ENCODE measurements at regions not wholly inside any gene's neighbourhood (a gene's known extent, or its start where the extent isn't known, plus 50 kb on each side); places are given as distances from the start of the nearest gene placed in this dataset.

DNA sequence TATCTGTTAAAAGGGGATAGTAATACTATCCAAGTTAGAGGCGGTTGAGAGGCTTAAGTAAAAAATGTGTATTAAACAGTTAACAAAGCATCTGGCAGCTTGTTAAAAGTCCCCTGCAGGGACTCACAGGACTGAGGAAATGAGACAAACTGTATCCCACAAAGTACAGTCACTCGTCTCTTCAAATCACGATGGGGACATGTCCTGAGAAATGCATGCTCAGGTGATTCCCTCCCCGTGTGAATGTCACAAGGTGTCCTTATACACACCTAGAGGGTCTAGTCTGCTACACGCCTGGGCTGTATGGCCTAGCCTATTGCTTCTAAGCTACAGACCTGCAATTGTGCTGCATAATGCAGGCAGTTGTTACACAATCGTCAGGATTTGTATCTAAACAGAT lies 237.0 kb downstream of the IRX2 start:
- TF ChIP-seq, protein P1, sequence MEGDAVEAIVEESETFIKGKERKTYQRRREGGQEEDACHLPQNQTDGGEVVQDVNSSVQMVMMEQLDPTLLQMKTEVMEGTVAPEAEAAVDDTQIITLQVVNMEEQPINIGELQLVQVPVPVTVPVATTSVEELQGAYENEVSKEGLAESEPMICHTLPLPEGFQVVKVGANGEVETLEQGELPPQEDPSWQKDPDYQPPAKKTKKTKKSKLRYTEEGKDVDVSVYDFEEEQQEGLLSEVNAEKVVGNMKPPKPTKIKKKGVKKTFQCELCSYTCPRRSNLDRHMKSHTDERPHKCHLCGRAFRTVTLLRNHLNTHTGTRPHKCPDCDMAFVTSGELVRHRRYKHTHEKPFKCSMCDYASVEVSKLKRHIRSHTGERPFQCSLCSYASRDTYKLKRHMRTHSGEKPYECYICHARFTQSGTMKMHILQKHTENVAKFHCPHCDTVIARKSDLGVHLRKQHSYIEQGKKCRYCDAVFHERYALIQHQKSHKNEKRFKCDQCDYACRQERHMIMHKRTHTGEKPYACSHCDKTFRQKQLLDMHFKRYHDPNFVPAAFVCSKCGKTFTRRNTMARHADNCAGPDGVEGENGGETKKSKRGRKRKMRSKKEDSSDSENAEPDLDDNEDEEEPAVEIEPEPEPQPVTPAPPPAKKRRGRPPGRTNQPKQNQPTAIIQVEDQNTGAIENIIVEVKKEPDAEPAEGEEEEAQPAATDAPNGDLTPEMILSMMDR (IDR thresholded peaks at IDR 0.05; ENCODE audit: borderline replicate concordance) = no peak
- intact Hi-C loops (cut with micrococcal nuclease) = no loop called here
- Histone ChIP-seq H3K27ac (replicated peaks) (no peak overlapping the region), H3K36me3 (no peaks in the 10 kb centered on the region), H3K4me1 (no peaks in the 10 kb centered on the region), H3K27me3 (ENCODE audit: low read depth) (peaks cover 58% of the 10 kb centered on the region), H3K4me3 (no peak overlapping the region), H3K9me3 (replicated peaks) (no peaks in the 10 kb centered on the region)
- no peak for DNase-seq

DNA sequence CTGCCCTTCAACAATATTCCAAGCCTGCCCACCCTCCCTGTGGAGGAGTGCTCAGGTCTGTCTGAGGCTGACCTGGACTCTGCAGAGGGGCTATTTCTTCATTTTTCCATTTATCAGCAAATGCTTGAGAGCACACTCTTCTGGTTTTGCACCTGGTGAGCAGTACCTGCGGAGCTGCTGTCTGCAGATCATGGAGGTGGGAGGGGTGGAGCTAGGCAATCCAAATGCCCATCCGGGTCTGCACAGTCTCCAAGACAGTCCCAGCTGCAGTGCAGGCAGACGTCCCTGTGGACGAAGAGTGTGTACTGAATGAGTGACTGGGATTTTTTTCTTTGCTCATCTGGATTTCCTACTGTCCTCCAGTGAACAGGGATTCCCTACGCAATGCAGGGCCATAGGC lies 239.8 kb downstream of the IRX2 start:
- H3K4me3 ChIP-seq = no peak overlapping the region
- no peak overlapping the region for H3K27ac ChIP-seq (replicated peaks)
- DNase-seq = no peak
- no peaks in the 10 kb centered on the region for H3K9me3 ChIP-seq (replicated peaks)
- intact Hi-C loops (cut with micrococcal nuclease) = no loop called here
- no peaks in the 10 kb centered on the region for H3K4me1 ChIP-seq
- H3K27me3 ChIP-seq (ENCODE audit: low read depth) = peaks cover 53% of the 10 kb centered on the region
- H3K36me3 ChIP-seq = no peaks in the 10 kb centered on the region
- TF ChIP-seq, protein P1 (IDR thresholded peaks at IDR 0.05; ENCODE audit: borderline replicate concordance) = no peak

DNA sequence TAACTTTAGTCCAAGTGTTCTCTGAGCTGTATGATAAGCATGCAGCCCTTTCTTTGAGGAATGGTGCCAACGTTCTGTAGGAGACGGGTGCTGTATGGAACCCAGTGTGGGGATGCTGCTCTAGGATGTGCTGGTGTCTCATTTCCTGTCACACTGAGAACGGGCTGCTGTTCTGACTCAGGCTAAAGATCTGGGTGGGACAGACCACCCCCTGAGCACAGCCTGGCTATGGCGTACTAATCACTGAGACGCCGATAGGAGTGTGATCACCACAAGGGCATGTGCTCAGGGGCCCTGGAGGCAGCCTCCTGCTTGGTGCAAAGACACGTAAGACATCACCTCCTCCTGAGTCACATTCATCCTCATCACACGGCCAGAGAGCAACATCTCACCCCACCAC lies 240.4 kb downstream of the IRX2 start:
- no peaks in the 10 kb centered on the region for H3K4me1 ChIP-seq
- peaks cover 54% of the 10 kb centered on the region for H3K27me3 ChIP-seq (ENCODE audit: low read depth)

DNA sequence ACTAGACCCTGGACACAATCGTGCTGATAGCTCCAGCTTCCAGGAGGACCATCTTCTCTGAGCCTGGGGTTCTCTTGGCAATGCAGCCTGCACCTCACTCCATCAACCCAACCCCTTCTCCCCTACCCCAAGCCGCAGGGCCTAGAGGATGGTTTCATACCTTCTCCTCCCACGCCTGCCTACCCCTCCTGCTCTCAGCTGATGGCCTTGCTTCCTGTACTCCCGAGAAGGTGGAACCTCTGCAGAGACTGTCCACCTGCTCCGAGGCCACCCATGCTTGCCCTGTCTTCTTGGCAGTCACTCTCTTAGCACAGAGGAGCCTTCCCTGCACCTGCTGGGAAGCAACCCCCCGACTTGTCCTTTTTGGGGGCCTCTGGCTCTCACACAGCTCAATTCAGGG lies 241.9 kb downstream of the IRX2 start:
- TF ChIP-seq, protein P1 (IDR thresholded peaks at IDR 0.05; ENCODE audit: borderline replicate concordance) = no peak
- no peaks in the 10 kb centered on the region for H3K36me3 ChIP-seq
- intact Hi-C loops (cut with micrococcal nuclease) = no loop called here
- H3K4me1 ChIP-seq = no peaks in the 10 kb centered on the region
- no peak overlapping the region for H3K27ac ChIP-seq (replicated peaks)
- no peak for DNase-seq
- H3K4me3 ChIP-seq = no peak overlapping the region
- H3K9me3 ChIP-seq (replicated peaks) = no peaks in the 10 kb centered on the region
- peaks cover 42% of the 10 kb centered on the region for H3K27me3 ChIP-seq (ENCODE audit: low read depth)

More for the DNA sequence above, 240.4 kb downstream of the IRX2 start:
- H3K36me3 ChIP-seq = no peaks in the 10 kb centered on the region
- H3K9me3 ChIP-seq (replicated peaks) = no peaks in the 10 kb centered on the region
- no peak overlapping the region for H3K27ac ChIP-seq (replicated peaks)
- DNase-seq = no peak
- intact Hi-C loops (cut with micrococcal nuclease) = no loop called here
- TF ChIP-seq, protein P1 (IDR thresholded peaks at IDR 0.05; ENCODE audit: borderline replicate concordance) = no peak
- no peak overlapping the region for H3K4me3 ChIP-seq

DNA sequence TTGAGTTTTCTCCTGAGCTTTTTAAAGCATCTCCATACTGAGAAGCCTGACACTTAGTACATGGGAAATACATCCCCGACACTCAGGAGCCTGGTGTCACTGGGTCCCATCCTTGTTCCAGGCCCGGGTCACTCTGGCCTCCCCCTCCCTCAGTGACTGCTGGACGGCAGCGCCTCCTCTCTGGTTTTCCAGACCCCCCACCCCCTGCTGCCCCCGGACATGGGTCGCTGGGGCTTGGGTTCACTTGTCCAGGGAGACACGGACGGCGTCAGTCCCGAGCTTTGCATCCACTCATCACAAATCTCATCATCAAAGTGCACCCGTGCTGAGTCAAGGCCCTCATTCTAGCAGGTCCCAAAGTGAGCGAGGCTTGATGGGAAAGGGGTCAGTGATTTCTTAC lies 243.0 kb downstream of the IRX2 start:
- H3K4me3 ChIP-seq = no peak overlapping the region
- intact Hi-C loops (cut with micrococcal nuclease) = no loop called here
- H3K9me3 ChIP-seq (replicated peaks) = peaks cover 5% of the 10 kb centered on the region
- H3K27me3 ChIP-seq (ENCODE audit: low read depth) = peaks cover 42% of the 10 kb centered on the region
- no peak overlapping the region for H3K27ac ChIP-seq (replicated peaks)
- DNase-seq = no peak
- TF ChIP-seq, protein P1 (IDR thresholded peaks at IDR 0.05; ENCODE audit: borderline replicate concordance) = no peak
- H3K36me3 ChIP-seq = no peaks in the 10 kb centered on the region
- no peaks in the 10 kb centered on the region for H3K4me1 ChIP-seq

DNA sequence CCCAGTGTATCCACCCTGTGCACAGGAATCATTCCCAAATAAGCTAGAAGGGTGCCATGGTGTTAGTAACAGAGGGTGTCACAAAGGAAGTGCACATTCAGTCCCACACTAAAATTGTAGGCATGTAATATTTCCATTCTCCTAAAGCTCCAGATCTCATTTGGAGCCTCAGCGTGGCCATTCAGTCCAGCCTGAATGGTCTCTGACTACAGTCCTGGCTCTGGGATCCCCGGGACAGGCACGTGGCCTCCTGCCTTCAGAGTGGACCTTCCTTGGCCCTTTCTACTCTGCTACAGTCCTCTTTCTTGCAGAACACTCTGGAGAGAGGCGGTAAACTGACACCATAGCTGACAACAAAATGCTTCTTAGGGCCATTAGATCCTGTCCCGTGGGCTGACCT lies 243.9 kb downstream of the IRX2 start:
- TF ChIP-seq, protein P1 (IDR thresholded peaks at IDR 0.05; ENCODE audit: borderline replicate concordance) = no peak
- no peaks in the 10 kb centered on the region for H3K36me3 ChIP-seq
- H3K4me1 ChIP-seq = no peaks in the 10 kb centered on the region
- peaks cover 7% of the 10 kb centered on the region for H3K9me3 ChIP-seq (replicated peaks)
- DNase-seq = no peak
- H3K27me3 ChIP-seq (ENCODE audit: low read depth) = peaks cover 42% of the 10 kb centered on the region
- no peak overlapping the region for H3K27ac ChIP-seq (replicated peaks)
- intact Hi-C loops (cut with micrococcal nuclease) = no loop called here
- no peak overlapping the region for H3K4me3 ChIP-seq

All from left ventricle myocardium inferior (tissue), 1 donor.